Fibroblast of lung (primary cell): ENCODE measurements at regions not wholly inside any gene's neighbourhood (a gene's known extent, or its start where the extent isn't known, plus 50 kb on each side); places are given as distances from the start of the nearest gene placed in this dataset.

Source experiments
- DNase-seq, 2 donors: peaks; one replicate each; pipeline versions ENCODE4 v3.0.0 to v3.0.0-alpha.2; 2010; ENCODE audit warnings: low read depth in 2 of 2
- H2AFZ ChIP-seq: 2 replicates; pipeline ENCODE4 v1.5.1; 2012; ENCODE audit warnings: low read length, control low read depth, inconsistent platforms
- H3K27ac ChIP-seq: 2 replicates; pipeline ENCODE4 v1.5.1; 2011; ENCODE audit warnings: low read length, control low read depth; ENCODE audit not compliant: insufficient read depth
- H3K27me3 ChIP-seq: 2 replicates; pipeline ENCODE4 v1.5.1; 2011; ENCODE audit warnings: mild to moderate bottlenecking, low read length; ENCODE audit not compliant: control insufficient read depth, insufficient read depth
- H3K36me3 ChIP-seq: 2 replicates; pipeline ENCODE4 v1.5.1; 2011; ENCODE audit warnings: low read length; ENCODE audit not compliant: control insufficient read depth, insufficient read depth
- H3K4me1 ChIP-seq: 2 replicates; pipeline ENCODE4 v1.5.1; 2011; ENCODE audit warnings: low read length; ENCODE audit not compliant: control insufficient read depth, insufficient read depth; ENCODE audit errors: extremely low read depth
- H3K4me2 ChIP-seq: 2 replicates; pipeline ENCODE4 v1.5.1; 2011; ENCODE audit warnings: low read length, control low read depth; ENCODE audit not compliant: insufficient read depth; ENCODE audit errors: extremely low read depth
- H3K4me3 ChIP-seq, 4 experiments: fragments of 200-600 bp in 1 of 4; sonication (generic) in 1 of 4; replicated peaks in 1 of 4; 2 replicates each; pipeline ENCODE4 v1.5.1; 2011 to 2016; ENCODE audit warnings: low read length in 4 of 4, low read depth in 3 of 4, mild to moderate bottlenecking in 3 of 4, control low read depth in 2 of 4, inconsistent platforms in 1 of 4, mixed read lengths in 1 of 4; ENCODE audit not compliant: insufficient read depth in 1 of 4; ENCODE audit errors: control extremely low read depth in 1 of 4
- H3K79me2 ChIP-seq: 2 replicates; pipeline ENCODE4 v1.5.1; 2012; ENCODE audit warnings: mild to moderate bottlenecking, low read length, inconsistent platforms; ENCODE audit not compliant: control insufficient read depth, insufficient read depth
- H3K9ac ChIP-seq: 2 replicates; pipeline ENCODE4 v1.5.1; 2011; ENCODE audit warnings: mild to moderate bottlenecking, low read length, control low read depth; ENCODE audit not compliant: insufficient read depth
- H3K9me3 ChIP-seq: 2 replicates; pipeline ENCODE4 v1.5.1; 2012; ENCODE audit warnings: low read depth, low read length; ENCODE audit not compliant: control insufficient read depth, insufficient read depth
- H4K20me1 ChIP-seq: 2 replicates; pipeline ENCODE4 v1.5.1; 2011; ENCODE audit warnings: low read length; ENCODE audit not compliant: control insufficient read depth, insufficient read depth; ENCODE audit errors: extremely low read depth
- EZH2 ChIP-seq: IDR thresholded peaks from 2 replicates; pipeline ENCODE4 v1.5.1; 2012; ENCODE audit warnings: low read length, control low read depth, mild to moderate bottlenecking; ENCODE audit errors: missing control alignments
- TF ChIP-seq, protein P1 (sequence below), 2 donors: IDR thresholded peaks in 1 of 2; conservative IDR thresholded peaks in 1 of 2; 1 replicate in 1 of 2; 2 replicates in 1 of 2; pipeline ENCODE4 v1.5.1; 2011 to 2012; ENCODE audit warnings: low read length in 2 of 2, control low read depth in 1 of 2, inconsistent platforms in 1 of 2, low read depth in 1 of 2, mild to moderate bottlenecking in 1 of 2

DNA sequence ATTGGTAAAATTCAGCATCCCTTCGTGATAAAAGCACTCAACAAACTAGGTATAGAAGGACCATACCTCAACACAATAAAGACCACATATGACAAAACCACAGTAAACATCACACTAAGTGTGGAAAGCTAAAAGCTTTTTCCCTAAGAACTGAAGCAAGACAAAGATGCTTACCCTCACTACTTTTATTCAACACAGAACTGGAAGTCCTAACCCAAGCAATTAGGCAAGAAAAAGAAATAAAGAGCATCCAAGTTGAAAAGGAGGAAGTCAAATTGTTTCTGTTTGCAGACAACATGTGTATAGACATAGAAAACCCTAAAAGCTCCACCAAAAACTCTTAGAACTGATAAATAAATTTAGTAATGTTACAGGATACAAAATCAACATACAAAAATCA, 271.7 kb downstream of the RBM43 start:
- Histone ChIP-seq H3K9ac (no peak overlapping the region), H3K36me3 (no peaks in the 10 kb centered on the region), H3K79me2 (no peaks in the 10 kb centered on the region), H4K20me1 (no peaks in the 10 kb centered on the region), H3K4me2 (no peak overlapping the region), H2AFZ (no peak overlapping the region), H3K4me1 (no peaks in the 10 kb centered on the region), H3K4me3 (no peak overlapping the region), H3K9me3 (no peaks in the 10 kb centered on the region), H3K27ac (no peak overlapping the region), H3K27me3 (no peaks in the 10 kb centered on the region)
- TF ChIP-seq, protein P1, sequence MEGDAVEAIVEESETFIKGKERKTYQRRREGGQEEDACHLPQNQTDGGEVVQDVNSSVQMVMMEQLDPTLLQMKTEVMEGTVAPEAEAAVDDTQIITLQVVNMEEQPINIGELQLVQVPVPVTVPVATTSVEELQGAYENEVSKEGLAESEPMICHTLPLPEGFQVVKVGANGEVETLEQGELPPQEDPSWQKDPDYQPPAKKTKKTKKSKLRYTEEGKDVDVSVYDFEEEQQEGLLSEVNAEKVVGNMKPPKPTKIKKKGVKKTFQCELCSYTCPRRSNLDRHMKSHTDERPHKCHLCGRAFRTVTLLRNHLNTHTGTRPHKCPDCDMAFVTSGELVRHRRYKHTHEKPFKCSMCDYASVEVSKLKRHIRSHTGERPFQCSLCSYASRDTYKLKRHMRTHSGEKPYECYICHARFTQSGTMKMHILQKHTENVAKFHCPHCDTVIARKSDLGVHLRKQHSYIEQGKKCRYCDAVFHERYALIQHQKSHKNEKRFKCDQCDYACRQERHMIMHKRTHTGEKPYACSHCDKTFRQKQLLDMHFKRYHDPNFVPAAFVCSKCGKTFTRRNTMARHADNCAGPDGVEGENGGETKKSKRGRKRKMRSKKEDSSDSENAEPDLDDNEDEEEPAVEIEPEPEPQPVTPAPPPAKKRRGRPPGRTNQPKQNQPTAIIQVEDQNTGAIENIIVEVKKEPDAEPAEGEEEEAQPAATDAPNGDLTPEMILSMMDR (conservative IDR thresholded peaks at IDR 0.05 in 1 of 2, IDR thresholded peaks at IDR 0.05 in 1 of 2; ENCODE audit: low read depth in 1 of 2, low read length in 2 of 2): no peak
- TF ChIP-seq EZH2: no peak
- DNase-seq: no peak

DNA sequence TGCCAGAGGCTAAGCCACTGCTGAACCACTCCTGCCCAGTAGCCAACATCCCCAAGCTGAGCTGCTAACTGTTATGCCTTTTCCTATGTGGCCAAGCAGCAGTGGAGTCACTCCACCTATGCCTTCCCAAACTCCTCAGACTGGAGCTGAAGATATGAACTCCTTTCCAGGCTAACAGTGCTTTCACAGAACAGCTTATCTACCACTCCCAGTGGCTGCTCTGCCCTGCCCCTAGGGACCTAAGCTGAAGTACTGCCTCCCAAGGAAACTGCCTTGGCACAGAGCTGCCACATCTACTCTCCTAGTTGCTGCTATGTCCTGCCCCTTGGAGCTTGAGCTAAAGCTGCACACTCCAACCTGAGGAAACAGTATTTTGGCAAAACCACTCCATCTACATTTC, 275.9 kb downstream of the RBM43 start:
- TF ChIP-seq, protein P1 (conservative IDR thresholded peaks at IDR 0.05 in 1 of 2, IDR thresholded peaks at IDR 0.05 in 1 of 2; ENCODE audit: low read depth in 1 of 2, low read length in 2 of 2): no peak
- no peak for TF ChIP-seq EZH2
- H3K27me3 ChIP-seq: no peaks in the 10 kb centered on the region
- H3K36me3 ChIP-seq: no peaks in the 10 kb centered on the region
- DNase-seq: no peak
- no peak overlapping the region for H3K4me2 ChIP-seq
- H3K4me3 ChIP-seq: no peak overlapping the region
- no peak overlapping the region for H2AFZ ChIP-seq
- H3K9me3 ChIP-seq: no peaks in the 10 kb centered on the region
- H3K4me1 ChIP-seq: no peaks in the 10 kb centered on the region
- no peaks in the 10 kb centered on the region for H4K20me1 ChIP-seq
- no peaks in the 10 kb centered on the region for H3K79me2 ChIP-seq
- H3K9ac ChIP-seq: no peak overlapping the region
- H3K27ac ChIP-seq: no peak overlapping the region

DNA sequence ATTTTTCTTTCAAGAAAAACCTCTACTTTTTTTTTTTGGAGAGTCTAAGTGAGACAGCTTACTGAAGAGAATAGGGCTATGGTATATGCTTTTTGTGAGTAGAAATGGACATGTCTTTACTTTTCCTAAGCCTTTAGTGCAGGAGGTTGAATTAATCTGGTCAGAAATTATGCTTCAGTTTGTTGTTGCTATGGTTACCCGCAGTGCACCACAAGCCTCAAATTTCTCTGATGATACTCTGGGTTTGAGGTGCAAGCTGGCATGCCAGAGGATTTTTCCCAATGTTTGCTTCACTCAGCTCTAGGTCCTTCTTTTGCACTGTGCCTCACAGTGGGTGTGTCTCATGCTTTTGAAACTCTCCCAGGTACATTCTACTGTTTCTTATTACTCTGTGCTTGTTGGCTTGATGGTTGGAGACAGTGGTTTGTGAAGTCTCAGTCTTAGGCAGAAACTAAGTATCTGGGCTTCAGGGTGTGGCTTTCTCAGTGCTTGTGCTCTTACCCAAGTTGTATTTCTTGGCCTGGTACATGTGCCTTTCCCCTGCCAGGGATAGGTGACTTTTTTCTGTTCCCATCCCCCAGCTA, 278.3 kb downstream of the RBM43 start:
- no peak overlapping the region for H3K27ac ChIP-seq
- DNase-seq: no peak
- H3K79me2 ChIP-seq: no peaks in the 10 kb centered on the region
- H4K20me1 ChIP-seq: no peaks in the 10 kb centered on the region
- no peak overlapping the region for H2AFZ ChIP-seq
- no peak overlapping the region for H3K4me3 ChIP-seq
- H3K4me2 ChIP-seq: no peak overlapping the region
- H3K9me3 ChIP-seq: no peaks in the 10 kb centered on the region
- no peaks in the 10 kb centered on the region for H3K36me3 ChIP-seq
- TF ChIP-seq, protein P1 (conservative IDR thresholded peaks at IDR 0.05 in 1 of 2, IDR thresholded peaks at IDR 0.05 in 1 of 2; ENCODE audit: low read depth in 1 of 2, low read length in 2 of 2): no peak
- TF ChIP-seq EZH2: no peak
- H3K4me1 ChIP-seq: no peaks in the 10 kb centered on the region
- H3K9ac ChIP-seq: no peak overlapping the region
- H3K27me3 ChIP-seq: no peaks in the 10 kb centered on the region
